IgD-negative memory B cell (primary cell): ENCODE measurements at regions not wholly inside any gene's neighbourhood (a gene's known extent, or its start where the extent isn't known, plus 50 kb on each side); places are given as distances from the start of the nearest gene placed in this dataset.

Experiments
- H3K27ac Mint-ChIP-seq, 3 donors: one replicate each; pipeline ENCODE4 v1.8.0; 2020 to 2022; ENCODE audit warnings: mild to moderate bottlenecking in 3 of 3, mixed read lengths in 3 of 3, moderate library complexity in 1 of 3
- H3K27me3 Mint-ChIP-seq: one replicate; pipeline ENCODE4 v1.8.0; 2021; ENCODE audit warnings: mixed read lengths
- H3K36me3 Mint-ChIP-seq: one replicate; pipeline ENCODE4 v1.8.0; 2020; ENCODE audit warnings: mild to moderate bottlenecking, mixed read lengths
- H3K4me1 Mint-ChIP-seq, 3 donors: one replicate each; pipeline ENCODE4 v1.8.0; 2020 to 2022; ENCODE audit warnings: mixed read lengths in 3 of 3, mild to moderate bottlenecking in 1 of 3
- H3K4me3 Mint-ChIP-seq, 4 donors: one replicate each; pipeline ENCODE4 v1.8.0; 2020 to 2022; ENCODE audit warnings: mild to moderate bottlenecking in 4 of 4, mixed read lengths in 4 of 4, moderate library complexity in 3 of 4
- H3K9me3 Mint-ChIP-seq, 3 donors: one replicate each; pipeline ENCODE4 v1.8.0; 2020 to 2021; ENCODE audit warnings: mixed read lengths in 3 of 3, mild to moderate bottlenecking in 1 of 3

DNA sequence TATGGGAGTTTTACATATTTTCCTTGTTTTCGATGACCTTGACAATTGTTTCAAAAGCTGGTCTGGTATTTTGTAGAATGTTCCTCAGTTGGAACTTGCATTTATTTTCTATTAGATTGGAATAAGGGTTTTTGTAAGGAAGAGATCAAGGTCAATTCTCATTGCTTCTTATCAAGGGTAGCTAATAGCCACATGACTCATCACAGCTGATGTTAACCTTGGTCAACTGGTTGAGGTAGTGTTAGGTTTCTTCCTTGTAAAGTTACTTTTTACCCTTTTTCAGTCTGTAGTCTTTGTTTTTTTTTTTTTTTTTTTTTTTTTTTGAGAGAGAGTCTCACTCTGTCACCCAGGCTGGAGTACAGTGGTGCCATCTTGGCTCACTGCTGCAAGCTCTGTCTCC, 257.2 kb downstream of the SNCA start:
- peaks cover 8% of the 10 kb centered on the region for H3K27me3 Mint-ChIP-seq
- no peaks in the 10 kb centered on the region for H3K4me1 Mint-ChIP-seq
- peaks cover 0 to 2% (median 2%) of the 10 kb centered on the region in 3 donors for H3K9me3 Mint-ChIP-seq
- H3K36me3 Mint-ChIP-seq: no peaks in the 10 kb centered on the region
- H3K27ac Mint-ChIP-seq: no peak overlapping the region
- H3K4me3 Mint-ChIP-seq: no peak overlapping the region

GRCh38 chr4:89576246-89576645, 260.7 kb downstream of the SNCA start:
- Mint-ChIP-seq H3K9me3 (peaks cover 0 to 2% (median 0%) of the 10 kb centered on the region in 3 donors), H3K4me3 (no peak overlapping the region), H3K36me3 (no peaks in the 10 kb centered on the region), H3K27ac (no peak overlapping the region), H3K4me1 (no peaks in the 10 kb centered on the region), H3K27me3 (peaks cover 1% of the 10 kb centered on the region)

GRCh38 chr4:89575840-89576239, 261.1 kb downstream of the SNCA start:
- H3K4me3 Mint-ChIP-seq: no peak overlapping the region
- peaks cover 0 to 2% (median 0%) of the 10 kb centered on the region in 3 donors for H3K9me3 Mint-ChIP-seq
- H3K36me3 Mint-ChIP-seq: no peaks in the 10 kb centered on the region
- H3K27me3 Mint-ChIP-seq: peaks cover 1% of the 10 kb centered on the region
- H3K27ac Mint-ChIP-seq: no peak overlapping the region
- H3K4me1 Mint-ChIP-seq: no peaks in the 10 kb centered on the region

DNA sequence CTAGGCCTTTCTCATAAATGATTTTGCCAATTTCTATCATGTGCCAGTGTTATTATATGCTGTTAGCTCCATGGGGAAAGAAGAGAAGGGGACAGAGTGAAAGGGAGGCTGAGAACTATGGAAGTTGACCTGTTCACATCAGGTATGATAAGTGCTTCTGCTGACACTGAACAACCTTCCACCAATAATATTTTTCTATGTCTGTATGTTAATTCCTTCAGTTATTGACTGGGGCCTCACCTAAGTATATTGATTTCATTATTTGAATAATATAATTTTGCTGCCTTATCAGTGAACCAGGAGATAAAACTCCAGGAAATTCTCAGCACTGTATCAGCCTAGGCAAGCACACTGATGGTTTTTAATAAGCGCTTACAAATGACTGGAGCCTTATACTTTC, 262.8 kb downstream of the SNCA start:
- H3K4me1 Mint-ChIP-seq: no peaks in the 10 kb centered on the region
- H3K27me3 Mint-ChIP-seq: no peaks in the 10 kb centered on the region
- no peaks in the 10 kb centered on the region for H3K36me3 Mint-ChIP-seq
- no peak overlapping the region for H3K27ac Mint-ChIP-seq
- no peak overlapping the region for H3K4me3 Mint-ChIP-seq
- H3K9me3 Mint-ChIP-seq: peaks cover 0 to 2% (median 0%) of the 10 kb centered on the region in 3 donors

GRCh38 chr4:89573656-89574055, 263.3 kb downstream of the SNCA start:
- H3K36me3 Mint-ChIP-seq: no peaks in the 10 kb centered on the region
- H3K4me1 Mint-ChIP-seq: no peaks in the 10 kb centered on the region
- peaks cover 3% of the 10 kb centered on the region for H3K27me3 Mint-ChIP-seq
- H3K4me3 Mint-ChIP-seq: no peak overlapping the region
- peaks cover 0 to 2% (median 0%) of the 10 kb centered on the region in 3 donors for H3K9me3 Mint-ChIP-seq
- no peak overlapping the region for H3K27ac Mint-ChIP-seq

DNA sequence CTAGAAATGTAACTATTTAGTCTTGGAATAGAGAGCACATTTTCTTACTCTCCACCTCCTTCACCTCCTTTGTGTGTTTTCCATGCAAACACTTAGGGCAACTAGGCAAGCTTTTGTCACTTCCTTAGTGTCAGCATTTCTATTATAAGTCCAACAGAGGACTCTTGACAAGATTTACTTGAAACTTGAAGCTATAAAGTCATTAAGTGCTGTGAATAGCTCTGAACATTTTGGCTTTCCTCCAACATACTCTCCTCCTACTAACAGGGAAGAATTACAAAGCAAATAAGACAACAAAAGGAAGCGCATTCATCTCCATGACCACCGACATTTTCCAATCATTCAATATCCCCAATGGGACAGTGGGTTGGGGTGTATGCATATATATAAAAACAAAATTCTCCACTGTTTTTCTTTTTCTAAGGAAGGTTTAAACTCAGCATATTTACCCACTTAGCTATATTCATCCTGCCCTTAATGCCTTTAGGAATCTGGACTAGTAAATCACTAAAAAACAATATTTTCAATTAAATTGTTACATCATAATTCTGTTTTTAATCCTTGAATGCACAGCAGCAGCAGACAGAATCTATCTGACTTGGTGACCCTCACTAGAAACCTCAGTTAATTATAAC, 264.6 kb downstream of the SNCA start:
- H3K36me3 Mint-ChIP-seq: no peaks in the 10 kb centered on the region
- H3K4me3 Mint-ChIP-seq: no peak overlapping the region
- H3K4me1 Mint-ChIP-seq: no peaks in the 10 kb centered on the region
- no peak overlapping the region for H3K27ac Mint-ChIP-seq
- peaks cover 0 to 2% (median 0%) of the 10 kb centered on the region in 3 donors for H3K9me3 Mint-ChIP-seq
- peaks cover 3% of the 10 kb centered on the region for H3K27me3 Mint-ChIP-seq

DNA sequence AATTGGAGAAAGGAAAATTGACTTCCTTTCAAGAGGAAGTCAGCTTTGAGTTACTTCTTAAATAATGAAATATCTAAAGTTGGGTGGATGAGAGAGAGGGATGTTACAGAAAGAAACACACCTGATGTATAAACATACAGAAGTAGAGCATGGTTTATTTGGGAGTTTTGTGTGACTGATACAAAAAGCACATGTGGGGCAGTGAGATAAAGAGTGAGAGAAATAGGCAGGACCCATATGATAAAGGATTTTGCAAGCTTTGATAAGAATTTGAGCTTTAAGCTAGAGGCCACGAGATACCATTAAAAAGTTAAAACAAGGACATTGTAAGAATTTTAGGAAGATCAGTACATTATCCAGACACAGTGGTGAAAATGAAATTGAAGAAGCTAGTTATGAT, 263.3 kb upstream of the GPRIN3 start:
- H3K27me3 Mint-ChIP-seq: peaks cover 3% of the 10 kb centered on the region
- no peaks in the 10 kb centered on the region for H3K36me3 Mint-ChIP-seq
- H3K4me3 Mint-ChIP-seq: no peak overlapping the region
- no peak overlapping the region for H3K27ac Mint-ChIP-seq
- peaks cover 0 to 2% (median 0%) of the 10 kb centered on the region in 3 donors for H3K9me3 Mint-ChIP-seq
- no peaks in the 10 kb centered on the region for H3K4me1 Mint-ChIP-seq

- no peaks in the 10 kb centered on the region for H3K36me3 Mint-ChIP-seq
- no peaks in the 10 kb centered on the region for H3K4me1 Mint-ChIP-seq
- no peak overlapping the region for H3K27ac Mint-ChIP-seq
- H3K4me3 Mint-ChIP-seq: no peak overlapping the region
- peaks cover 5% of the 10 kb centered on the region for H3K27me3 Mint-ChIP-seq
- H3K9me3 Mint-ChIP-seq: no peaks in the 10 kb centered on the region
These were observed 260.3 kb upstream of the GPRIN3 start for GRCh38 chr4:89567936-89568335.

DNA sequence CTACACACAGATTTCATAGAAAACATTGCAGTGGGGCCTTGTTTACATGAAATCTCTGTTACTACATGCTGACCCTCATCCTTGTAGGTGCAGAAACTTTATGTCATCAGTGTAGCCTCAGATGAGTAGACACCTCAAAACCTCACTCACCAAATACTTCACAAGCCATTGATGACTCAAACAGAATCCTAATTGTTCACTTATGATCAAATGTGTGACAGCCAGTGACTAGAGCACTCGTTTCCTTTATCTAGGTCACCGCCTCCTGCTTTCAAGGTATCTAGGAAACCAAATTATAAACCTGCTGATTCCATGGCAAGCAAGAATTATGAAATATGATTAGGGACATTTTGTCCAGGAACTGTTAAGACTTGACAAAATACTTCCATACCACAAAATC, 255.8 kb upstream of the GPRIN3 start:
- H3K27me3 Mint-ChIP-seq: peaks cover 6% of the 10 kb centered on the region
- no peaks in the 10 kb centered on the region for H3K4me1 Mint-ChIP-seq
- H3K36me3 Mint-ChIP-seq: no peaks in the 10 kb centered on the region
- H3K4me3 Mint-ChIP-seq: no peak overlapping the region
- no peaks in the 10 kb centered on the region for H3K9me3 Mint-ChIP-seq
- no peak overlapping the region for H3K27ac Mint-ChIP-seq

- no peaks in the 10 kb centered on the region for H3K9me3 Mint-ChIP-seq
- no peaks in the 10 kb centered on the region for H3K36me3 Mint-ChIP-seq
- H3K27me3 Mint-ChIP-seq: peaks cover 6% of the 10 kb centered on the region
- no peak overlapping the region for H3K27ac Mint-ChIP-seq
- no peaks in the 10 kb centered on the region for H3K4me1 Mint-ChIP-seq
- H3K4me3 Mint-ChIP-seq: no peak overlapping the region
These were observed 255.1 kb upstream of the GPRIN3 start for GRCh38 chr4:89562746-89563145.

- peaks cover 6% of the 10 kb centered on the region for H3K27me3 Mint-ChIP-seq
These were observed 253.4 kb upstream of the GPRIN3 start for GRCh38 chr4:89561048-89561447.

DNA sequence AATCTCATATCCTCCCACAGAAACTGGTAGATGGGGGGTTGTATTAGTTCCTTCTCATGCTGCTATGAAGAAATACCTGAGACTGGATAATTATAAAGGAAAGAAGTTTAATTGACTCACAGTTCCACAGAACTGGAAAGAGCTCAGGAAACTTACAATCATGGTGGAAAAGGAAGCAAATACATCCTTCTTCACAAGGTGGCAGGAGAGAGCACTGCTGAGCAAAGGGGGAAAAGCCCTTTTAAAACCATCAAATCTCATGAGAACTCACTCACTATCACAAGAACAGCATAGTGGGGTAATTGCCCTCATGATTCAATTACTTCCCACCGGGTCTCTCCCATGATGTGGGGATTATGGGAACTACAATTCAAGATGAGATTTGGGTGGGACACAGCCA, 250.5 kb upstream of the GPRIN3 start:
- H3K36me3 Mint-ChIP-seq: no peaks in the 10 kb centered on the region
- H3K4me3 Mint-ChIP-seq: no peak overlapping the region
- no peaks in the 10 kb centered on the region for H3K4me1 Mint-ChIP-seq
- peaks cover 5% of the 10 kb centered on the region for H3K27me3 Mint-ChIP-seq
- no peak overlapping the region for H3K27ac Mint-ChIP-seq
- H3K9me3 Mint-ChIP-seq: no peaks in the 10 kb centered on the region

More at GRCh38 chr4:89561048-89561447, 253.4 kb upstream of the GPRIN3 start:
- Mint-ChIP-seq H3K9me3 (no peaks in the 10 kb centered on the region), H3K36me3 (no peaks in the 10 kb centered on the region), H3K4me1 (no peaks in the 10 kb centered on the region), H3K27ac (no peak overlapping the region), H3K4me3 (no peak overlapping the region)

DNA sequence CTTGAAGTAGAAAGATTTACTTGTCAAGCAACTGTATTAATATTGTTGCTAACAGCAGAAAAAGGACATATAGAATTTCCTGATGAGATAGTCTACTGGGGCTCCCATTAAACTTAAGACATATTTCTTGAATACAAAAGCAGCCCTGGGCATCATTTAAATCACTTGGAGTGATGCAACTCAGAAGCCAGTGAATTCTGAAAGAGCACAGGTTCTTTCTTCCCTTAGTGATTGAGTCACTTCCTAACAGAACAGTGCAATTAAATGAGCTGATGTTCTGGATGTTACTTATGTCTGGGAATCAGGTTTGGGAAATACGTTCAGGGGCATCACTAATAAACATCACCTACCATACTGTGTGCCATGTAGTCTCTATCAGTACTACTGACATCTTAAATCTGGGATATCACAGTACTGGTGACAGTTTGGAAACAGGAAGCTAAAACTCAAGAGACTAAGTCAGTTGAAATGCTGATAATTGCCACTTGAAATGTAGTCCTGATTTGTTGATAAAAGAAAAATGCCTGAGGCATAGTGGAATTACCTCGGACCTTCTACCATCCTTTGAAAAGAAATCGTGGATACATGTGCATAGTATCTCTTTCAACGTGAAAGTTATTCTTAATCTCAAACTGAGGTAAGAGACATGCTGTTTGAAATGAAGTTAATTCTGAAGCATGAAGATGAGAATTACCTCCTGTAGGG, 249.2 kb upstream of the GPRIN3 start:
- Mint-ChIP-seq H3K9me3 (no peaks in the 10 kb centered on the region), H3K27ac (no peak overlapping the region), H3K27me3 (peaks cover 5% of the 10 kb centered on the region), H3K36me3 (no peaks in the 10 kb centered on the region), H3K4me3 (no peak overlapping the region), H3K4me1 (peaks cover 0 to 1% (median 0%) of the 10 kb centered on the region in 3 donors)

- Mint-ChIP-seq H3K27me3 (peaks cover 2% of the 10 kb centered on the region), H3K4me3 (no peak overlapping the region), H3K4me1 (peaks cover 0 to 1% (median 0%) of the 10 kb centered on the region in 3 donors), H3K27ac (no peak overlapping the region), H3K9me3 (peaks cover 0 to 3% (median 0%) of the 10 kb centered on the region in 3 donors), H3K36me3 (no peaks in the 10 kb centered on the region)
These were observed 243.6 kb upstream of the GPRIN3 start for GRCh38 chr4:89551191-89551590.

DNA sequence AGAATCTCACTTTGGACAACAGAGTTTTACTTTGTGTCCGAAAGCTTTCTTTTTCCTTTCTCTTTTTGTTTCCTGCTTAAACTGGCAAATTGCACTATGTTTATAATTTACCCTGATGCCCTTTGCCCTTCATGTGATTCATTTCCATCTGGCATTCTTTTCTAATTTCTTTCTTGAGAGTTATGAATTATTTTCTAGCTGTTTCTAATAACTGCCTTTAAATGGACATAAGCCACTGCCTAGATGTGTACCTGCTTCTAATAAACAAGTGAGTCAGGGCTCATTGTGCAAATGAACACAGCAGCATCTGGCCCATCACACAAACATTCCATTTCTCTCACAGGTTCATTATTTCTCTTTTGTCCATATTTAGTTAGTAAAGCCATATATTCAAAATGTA, 242.3 kb upstream of the GPRIN3 start:
- H3K27me3 Mint-ChIP-seq: peaks cover 2% of the 10 kb centered on the region
- H3K36me3 Mint-ChIP-seq: no peaks in the 10 kb centered on the region
- no peak overlapping the region for H3K27ac Mint-ChIP-seq
- H3K9me3 Mint-ChIP-seq: peaks cover 0 to 5% (median 0%) of the 10 kb centered on the region in 3 donors
- peaks cover 0 to 1% (median 0%) of the 10 kb centered on the region in 3 donors for H3K4me1 Mint-ChIP-seq
- H3K4me3 Mint-ChIP-seq: no peak overlapping the region

GRCh38 chr4:89545315-89545714, 237.7 kb upstream of the GPRIN3 start:
- H3K27ac Mint-ChIP-seq: no peak overlapping the region
- H3K36me3 Mint-ChIP-seq: no peaks in the 10 kb centered on the region
- H3K9me3 Mint-ChIP-seq: peaks cover 0 to 20% (median 4%) of the 10 kb centered on the region in 3 donors
- no peaks in the 10 kb centered on the region for H3K4me1 Mint-ChIP-seq
- H3K4me3 Mint-ChIP-seq: no peak overlapping the region
- no peaks in the 10 kb centered on the region for H3K27me3 Mint-ChIP-seq
